ENCODE measurements at regions not wholly inside any gene's neighbourhood (a gene's known extent, or its start where the extent isn't known, plus 50 kb on each side); places are given as distances from the start of the nearest gene placed in this dataset.
A peak's percentile ranks its signal among the peaks of the same experiment; 100 is the strongest.

GRCh38 chr1:23638188-23638619 is 53.4 kb upstream of the RPL11 start:
- Histone ChIP-seq H2BK5ac (ENCODE audit: low read depth, low read length) (peak overlapping the region; percentile 22; the same call in 1 of the 2 replicates), H3K23ac (ENCODE audit: insufficient read length) (no peak overlapping the region), H4K20me1 (replicated peaks in 1 of 2; ENCODE audit: control insufficient read depth in 1 of 2, insufficient read depth in 2 of 2, low read length in 2 of 2) (no peaks in the 10 kb centered on the region), H3K4ac (replicated peaks; ENCODE audit: insufficient read length, low read depth, low read length) (no peak overlapping the region), H3K27ac (ENCODE audit: low read depth, low read length) (no peak overlapping the region), H3K14ac (ENCODE audit: insufficient read length) (no peak overlapping the region), H2AFZ (ENCODE audit: low read length) (no peak overlapping the region), H3K18ac (ENCODE audit: extremely low read depth, low read length) (no peak overlapping the region), H3K9me3 (ENCODE audit: insufficient read depth in 2 of 2, low read depth in 1 of 2, low read length in 1 of 2) (no peaks in the 10 kb centered on the region), H3K4me1 (replicated peaks in 1 of 4; ENCODE audit: control insufficient read depth in 3 of 4, insufficient read depth in 4 of 4, low read length in 3 of 4) (peaks cover 0 to 17% (median under 1%) of the 10 kb centered on the region in 4 experiments; a peak in 5 of 7 replicates), H3K36me3 (ENCODE audit: control insufficient read depth in 2 of 4, insufficient read depth in 4 of 4, low read length in 3 of 4) (no peaks in the 10 kb centered on the region), H2BK20ac (ENCODE audit: low read length) (no peak overlapping the region), H3K4me3 (ENCODE audit: extremely low read depth in 1 of 4, insufficient read depth in 2 of 4, low read depth in 3 of 4, low read length in 4 of 4) (no peak overlapping the region), H3K23me2 (ENCODE audit: low read depth, low read length) (no peaks in the 10 kb centered on the region), H2BK120ac (replicated peaks; ENCODE audit: low read depth, low read length) (no peak overlapping the region), H2BK15ac (ENCODE audit: low read length) (no peak overlapping the region), H3K79me2 (ENCODE audit: control insufficient read depth in 1 of 2, insufficient read depth in 2 of 2, low read length in 2 of 2) (no peaks in the 10 kb centered on the region), H2BK12ac (ENCODE audit: low read depth, low read length) (0 out of 2 replicates have a peak overlapping the region, but pooled peaks have one; percentile 13), H4K8ac (ENCODE audit: extremely low read depth, insufficient read depth, low read length) (no peak overlapping the region), H3K27me3 (replicated peaks in 1 of 4; ENCODE audit: control insufficient read depth in 3 of 4, extremely low read depth in 1 of 4, insufficient read depth in 3 of 4, low read length in 3 of 4) (no peaks in the 10 kb centered on the region), H2AK5ac (ENCODE audit: low read depth, low read length) (no peak overlapping the region), H3K79me1 (ENCODE audit: low read depth, low read length) (no peaks in the 10 kb centered on the region), H3K56ac (replicated peaks; ENCODE audit: insufficient read length, low read depth, low read length) (no peak overlapping the region), H3K9ac (replicated peaks in 1 of 4; ENCODE audit: extremely low read depth in 1 of 4, low read depth in 3 of 4, low read length in 3 of 4) (no peak overlapping the region), H4K91ac (replicated peaks; ENCODE audit: insufficient read length, low read length) (no peak overlapping the region), H3K4me2 (ENCODE audit: insufficient read depth in 1 of 2, low read depth in 2 of 2, low read length in 2 of 2) (no peak overlapping the region; a peak in 1 of 4 replicates), H4K5ac (ENCODE audit: insufficient read length, low read depth, low read length) (peak overlapping the region; percentile 16)
- no peak for DNase-seq (ENCODE audit: low read depth in 1 of 2, low spot score in 2 of 2)
- ChIA-PET POLR2A (ENCODE audit: partially characterized antibody) (interaction anchor here (0.9 to 12.0 kb wide), 7 partner anchors 19 to 93 kb away, joined by 3 to 155 read pairs (median 4); partner anchors contain the start of genes ID3 and RPL11), CTCF (ENCODE audit: partially characterized antibody) (interaction anchor here (0.6 to 26.6 kb wide), 24 partner anchors 9 to 388 kb away, joined by 3 to 706 read pairs (median 8); partner anchors contain the start of genes E2F2, ID3 and RPL11)
- 47% methylated on average over 3 of the region's 4 CpGs; no CpG with 5 or more reads in 1 of the 2 experiments for WGBS, 2 experiments (ENCODE audit: extremely low coverage in 1 of 2, insufficient coverage in 1 of 2, insufficient read length in 1 of 2, insufficient replicate concordance in 2 of 2, low coverage in 1 of 2, low lambda C conversion rate in 2 of 2, missing lambda C conversion rate in 1 of 2)
- FAIRE-seq = no peak
- no peak for TF ChIP-seq MAX (IDR thresholded peaks at IDR 0.05)
- no peak for TF ChIP-seq RXRA (IDR thresholded peaks at IDR 0.05; ENCODE audit: insufficient read depth, low read depth, low read length)
- TF ChIP-seq SP1 (IDR thresholded peaks at IDR 0.05; ENCODE audit: low read depth, low read length) = no peak
- no peak for TF ChIP-seq POLR2A (IDR thresholded peaks at IDR 0.05; ENCODE audit: control extremely low read depth in 1 of 2, low read depth in 2 of 2, low read length in 2 of 2)
- no peak for TF ChIP-seq CHD1 (IDR thresholded peaks at IDR 0.05; ENCODE audit: low read depth, low read length)
- no peak for TF ChIP-seq ATF2 (IDR thresholded peaks at IDR 0.05; ENCODE audit: low read length)
- no peak for TF ChIP-seq ATF3 (IDR thresholded peaks at IDR 0.05; ENCODE audit: insufficient read depth, low read depth, low read length)
- no peak for TF ChIP-seq TCF12 (IDR thresholded peaks at IDR 0.05; ENCODE audit: low read depth, low read length)

All from H1 (cell line).